K562 (cell line): ENCODE measurements at regions not wholly inside any gene's neighbourhood (a gene's known extent, or its start where the extent isn't known, plus 50 kb on each side); places are given as distances from the start of the nearest gene placed in this dataset.

Experiments used
- ATAC-seq: fragments of 200-7000 bp; cut with Tn5 transposase; 3 replicates; pipeline ENCODE4 v1.9.1; 2020; ENCODE audit warnings: moderate library complexity
- BruUV-seq: library from RNA; stranded (reverse); fragments of 400-500 nt; replicated peaks from 2 replicates; lab custom pipeline; 2021; lab: Mats Ljungman, UMichigan
- CTCF ChIA-PET: fragments of 300-600 bp; formaldehyde crosslinking; extraction: SDS; loops from one replicate; lab custom pipeline; 2021; ENCODE audit warnings: low intra/inter-chr PET ratio; lab: Yijun Ruan, JAX
- POLR2A ChIA-PET: fragments of 300-600, 350-650 bp; sonication (Branson Sonifier 250); formaldehyde crosslinking; extraction: SDS; loops from one replicate; lab custom pipeline; 2021; ENCODE audit warnings: antibody characterized with exemption, inconsistent platforms; lab: Yijun Ruan, JAX
- DNase-seq, 4 experiments: peaks; one replicate each; pipeline versions ENCODE4 v3.0.0 to v3.0.0-alpha.2; 2011 to 2018; ENCODE audit warnings: low spot score in 3 of 4, mixed read lengths in 3 of 4; ENCODE audit errors: extremely low read depth in 1 of 4
- FAIRE-seq: peaks from 2 replicates; lab custom pipeline; 2011; peaks lifted over from hg19 to GRCh38; lab: Jason Lieb, UNC
- H2AFZ ChIP-seq: 2 replicates; pipeline ENCODE4 v1.6.0; 2011; ENCODE audit warnings: low read depth, low read length, control low read depth, inconsistent platforms
- H3K27ac ChIP-seq: fragments of 200-600 bp; 3 replicates; pipeline ENCODE4 v1.8.0; 2011; ENCODE audit warnings: low read depth, mild to moderate bottlenecking, control low read depth, inconsistent platforms, low read length, moderate library complexity, mixed read lengths; ENCODE audit errors: extremely low read depth
- H3K27me3 ChIP-seq, 2 experiments: fragments of 300-600 bp in 1 of 2; 2 replicates in 1 of 2; 3 replicates in 1 of 2; pipeline versions ENCODE4 v1.6.0 to v1.8.0; 2011; ENCODE audit warnings: inconsistent platforms in 2 of 2, low read length in 2 of 2, mild to moderate bottlenecking in 1 of 2, mixed read lengths in 1 of 2, moderate library complexity in 1 of 2; ENCODE audit not compliant: control insufficient read depth in 2 of 2, insufficient read depth in 2 of 2
- H3K36me3 ChIP-seq: fragments of 300-600 bp; 3 replicates; pipeline ENCODE4 v1.8.0; 2011; ENCODE audit warnings: mild to moderate bottlenecking, low read length, inconsistent platforms; ENCODE audit not compliant: control insufficient read depth, insufficient read depth
- H3K4me1 ChIP-seq, 2 experiments: fragments of 200-600 bp in 1 of 2; replicated peaks in 1 of 2; 2 replicates in 1 of 2; 3 replicates in 1 of 2; pipeline versions ENCODE4 v1.5.1 to v1.8.0; 2011; ENCODE audit warnings: inconsistent platforms in 2 of 2, low read length in 2 of 2, mild to moderate bottlenecking in 1 of 2, mixed read lengths in 1 of 2, moderate library complexity in 1 of 2; ENCODE audit not compliant: control insufficient read depth in 2 of 2, insufficient read depth in 2 of 2
- H3K4me2 ChIP-seq: 2 replicates; pipeline ENCODE4 v1.6.1; 2011; ENCODE audit warnings: low read length, control low read depth, inconsistent platforms, mixed read lengths; ENCODE audit not compliant: insufficient read depth
- H3K4me3 ChIP-seq: fragments of 200-600 bp; sonication (generic), shearing (Covaris generic); 2 replicates; pipeline ENCODE4 v1.5.1; 2016; ENCODE audit warnings: control low read depth, inconsistent platforms
- H3K79me2 ChIP-seq: fragments of 200-600 bp; 3 replicates; pipeline ENCODE4 v1.8.0; 2011; ENCODE audit warnings: low read length, inconsistent platforms; ENCODE audit not compliant: control insufficient read depth, insufficient read depth
- H3K9ac ChIP-seq, 2 experiments: 2 replicates each; pipeline versions ENCODE4 v1.6.0 to v1.6.1; 2011; ENCODE audit warnings: low read depth in 2 of 2, low read length in 2 of 2, control low read depth in 1 of 2, inconsistent platforms in 1 of 2, mild to moderate bottlenecking in 1 of 2, mixed read lengths in 1 of 2; ENCODE audit not compliant: insufficient read depth in 1 of 2
- H3K9me1 ChIP-seq: one replicate; pipeline ENCODE4 v1.6.0; 2011; ENCODE audit warnings: inconsistent platforms, mild to moderate bottlenecking, low read length, moderate library complexity; ENCODE audit not compliant: control insufficient read depth, insufficient read depth
- H3K9me3 ChIP-seq: replicated peaks from 2 replicates; pipeline ENCODE4 v1.5.1; 2011; ENCODE audit warnings: low read depth, low read length, inconsistent platforms; ENCODE audit not compliant: control insufficient read depth, insufficient read depth
- H4K20me1 ChIP-seq: replicated peaks from 2 replicates; pipeline ENCODE4 v1.6.1; 2011; ENCODE audit warnings: low read length, inconsistent platforms, mixed read lengths; ENCODE audit not compliant: control insufficient read depth, insufficient read depth
- ARHGAP35 ChIP-seq: fragments of 450-650 bp; IDR thresholded peaks from 2 replicates; pipeline ENCODE4 v1.6.1; 2018; ENCODE audit not compliant: partially characterized antibody
- CBFB ChIP-seq: sonication (generic); formaldehyde crosslinking; IDR thresholded peaks from 2 replicates; pipeline ENCODE4 v1.4.0; 2020; ENCODE audit warnings: mild to moderate bottlenecking, missing genetic modification reagents
- ELF1 ChIP-seq: fragments of 200-800 bp; sonication (Bioruptor generic); IDR thresholded peaks from 2 replicates; pipeline ENCODE4 v1.6.1; 2016; ENCODE audit warnings: missing genetic modification characterization, missing compliant biosample characterization
- NFE2L1 ChIP-seq: fragments of 450-650 bp; IDR thresholded peaks from 2 replicates; pipeline ENCODE4 v1.6.1; 2016; ENCODE audit warnings: missing genetic modification characterization, low read depth, mild to moderate bottlenecking, missing compliant biosample characterization, moderate library complexity, borderline replicate concordance
- OTX1 ChIP-seq: fragments of 450-650 bp; formaldehyde crosslinking; IDR thresholded peaks from 2 replicates; pipeline ENCODE4 v1.4.0; 2022; ENCODE audit warnings: mild to moderate bottlenecking
- RBM17 ChIP-seq: fragments of 200-400 bp; formaldehyde crosslinking; IDR thresholded peaks from 2 replicates; pipeline ENCODE4 v1.6.1; 2017; ENCODE audit warnings: low read depth, mild to moderate bottlenecking, low read length, borderline replicate concordance
- YY1 ChIP-seq, 3 experiments: IDR thresholded peaks; 2 replicates each; pipeline ENCODE4 v1.6.1; 2011; ENCODE audit warnings: low read length in 2 of 3, mild to moderate bottlenecking in 2 of 3, moderate library complexity in 2 of 3, borderline replicate concordance in 1 of 3, control low read depth in 1 of 3, low read depth in 1 of 3; ENCODE audit not compliant: insufficient read depth in 3 of 3, insufficient replicate concordance in 2 of 3, control insufficient read depth in 1 of 3, insufficient read length in 1 of 3; ENCODE audit errors: extremely low read depth in 1 of 3
- ZKSCAN8 ChIP-seq: fragments of 200-800 bp; sonication (Bioruptor generic); IDR thresholded peaks from 2 replicates; pipeline ENCODE4 v1.6.1; 2016; ENCODE audit warnings: missing genetic modification characterization, missing compliant biosample characterization
- ZNF668 ChIP-seq: fragments of 250-450 bp; sonication (Bioruptor Pico); IDR thresholded peaks from 2 replicates; pipeline ENCODE4 v1.8.0; 2022; ENCODE audit warnings: mild to moderate bottlenecking, inconsistent platforms
- WGBS: fragments of 100-300 bp; shearing (Covaris generic); methylation state at CpG from one replicate; pipeline ENCODE4 v1.1.6; 2016; ENCODE audit warnings: low coverage, mixed read lengths; ENCODE audit not compliant: insufficient coverage; ENCODE audit errors: missing lambda C conversion rate; 5-methylcytosine and 5-hydroxymethylcytosine counted together
- in situ Hi-C: fragments of 300-500 bp; cut with MboI; formaldehyde crosslinking; loops from 4 replicates; pipeline ENCODE4 v1.15.0; 2018; ENCODE audit warnings: inconsistent platforms, mixed read lengths
- intact Hi-C: fragments of 100-400 bp; cut with micrococcal nuclease; formaldehyde crosslinking; loops from 2 replicates; pipeline ENCODE4 v1.14.2; 2022
- TF ChIP-seq, protein P1 (sequence below): fragments of 450-650 bp; IDR thresholded peaks from 2 replicates; pipeline ENCODE4 v1.7.1; 2018; ENCODE audit warnings: mild to moderate bottlenecking, low read depth; ENCODE audit not compliant: partially characterized antibody
- TF ChIP-seq, protein P2 (sequence below): fragments of 450-650 bp; conservative IDR thresholded peaks from 2 replicates; pipeline ENCODE4 v1.6.1; 2016; ENCODE audit warnings: missing genetic modification characterization, low read depth, mild to moderate bottlenecking, missing compliant biosample characterization, moderate library complexity
- TF ChIP-seq, protein P3 (sequence below), 2 experiments: fragments of 250-450 bp in 1 of 2; fragments of 450-650 bp in 1 of 2; sonication (Bioruptor Pico) in 1 of 2; IDR thresholded peaks; 2 replicates each; pipeline versions ENCODE4 v1.6.1 to v1.8.0; 2016 to 2021; ENCODE audit warnings: mild to moderate bottlenecking in 2 of 2, moderate library complexity in 2 of 2, missing compliant biosample characterization in 1 of 2, missing genetic modification characterization in 1 of 2

DNA sequence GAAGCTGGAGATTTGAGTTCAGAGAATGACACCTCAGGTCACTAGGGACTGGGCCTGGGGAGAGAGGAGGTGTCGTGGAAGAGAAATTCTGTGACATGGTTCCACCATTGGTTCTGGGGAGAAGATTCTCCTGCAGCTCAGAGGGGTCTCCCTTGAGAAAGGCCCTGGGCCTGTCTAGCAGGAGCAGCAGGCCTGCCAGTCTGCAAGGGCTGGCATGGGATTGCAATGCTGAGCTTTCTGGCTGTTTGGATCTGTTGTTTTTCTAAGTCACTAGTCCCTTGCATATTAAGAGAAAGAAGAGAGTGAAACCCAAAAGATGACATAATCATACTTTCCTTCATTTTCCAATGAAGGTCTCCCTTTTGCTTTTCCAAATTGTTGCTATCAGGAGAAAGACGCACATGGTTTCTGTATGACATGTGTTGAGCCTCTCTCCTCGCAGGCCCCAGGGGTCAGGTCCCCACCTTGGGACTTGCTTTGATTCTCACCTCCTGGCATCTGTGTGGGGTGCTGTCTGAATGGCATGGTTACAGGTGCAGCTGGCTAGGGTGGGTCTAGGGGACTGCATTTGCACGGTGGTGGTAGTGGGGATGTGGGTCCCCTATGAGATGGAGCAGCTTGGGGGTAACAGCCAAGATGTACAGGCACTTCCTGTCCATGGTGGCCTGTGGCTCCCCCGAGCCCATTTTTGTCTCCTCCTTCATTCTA is 117.8 kb downstream of the GLI2 start:
- intact Hi-C loops = no loop called here
- ChIA-PET CTCF (no interaction called here), POLR2A (no interaction called here)
- Histone ChIP-seq H3K4me2 (no peak overlapping the region), H3K4me3 (no peak overlapping the region), H3K4me1 (no peaks in the 10 kb centered on the region), H2AFZ (no peak overlapping the region), H3K9me3 (no peaks in the 10 kb centered on the region), H4K20me1 (0 out of 2 replicates have a peak, but pooled peaks cover 6% of the 10 kb centered on the region), H3K27me3 (peaks cover 19 to 45% of the 10 kb centered on the region in 2 experiments; a peak in 4 of 5 replicates), H3K36me3 (no peaks in the 10 kb centered on the region), H3K27ac (no peak overlapping the region), H3K9me1 (no peaks in the 10 kb centered on the region), H3K9ac (no peak overlapping the region), H3K79me2 (no peaks in the 10 kb centered on the region)
- in situ Hi-C loops = no loop called here
- DNase-seq (no peak), ATAC-seq (no peak), FAIRE-seq (no peak)
- TF ChIP-seq ZKSCAN8 (CRISPR knock-in tag) (no peak), CBFB (CRISPR knock-in tag) (no peak), YY1 (IDR thresholded peaks at IDR 0.05; ENCODE audit: borderline replicate concordance in 1 of 3, control insufficient read depth in 1 of 3, extremely low read depth in 1 of 3, insufficient read depth in 3 of 3, insufficient read length in 1 of 3, insufficient replicate concordance in 2 of 3, low read depth in 1 of 3, low read length in 2 of 3) (no peak), NFE2L1 (tag) (no peak), ARHGAP35 (no peak), RBM17 (no peak), OTX1 (CRISPR knock-in tag) (no peak), ELF1 (tag) (no peak), ZNF668 (CRISPR knock-in tag) (no peak)
- TF ChIP-seq, protein P1, sequence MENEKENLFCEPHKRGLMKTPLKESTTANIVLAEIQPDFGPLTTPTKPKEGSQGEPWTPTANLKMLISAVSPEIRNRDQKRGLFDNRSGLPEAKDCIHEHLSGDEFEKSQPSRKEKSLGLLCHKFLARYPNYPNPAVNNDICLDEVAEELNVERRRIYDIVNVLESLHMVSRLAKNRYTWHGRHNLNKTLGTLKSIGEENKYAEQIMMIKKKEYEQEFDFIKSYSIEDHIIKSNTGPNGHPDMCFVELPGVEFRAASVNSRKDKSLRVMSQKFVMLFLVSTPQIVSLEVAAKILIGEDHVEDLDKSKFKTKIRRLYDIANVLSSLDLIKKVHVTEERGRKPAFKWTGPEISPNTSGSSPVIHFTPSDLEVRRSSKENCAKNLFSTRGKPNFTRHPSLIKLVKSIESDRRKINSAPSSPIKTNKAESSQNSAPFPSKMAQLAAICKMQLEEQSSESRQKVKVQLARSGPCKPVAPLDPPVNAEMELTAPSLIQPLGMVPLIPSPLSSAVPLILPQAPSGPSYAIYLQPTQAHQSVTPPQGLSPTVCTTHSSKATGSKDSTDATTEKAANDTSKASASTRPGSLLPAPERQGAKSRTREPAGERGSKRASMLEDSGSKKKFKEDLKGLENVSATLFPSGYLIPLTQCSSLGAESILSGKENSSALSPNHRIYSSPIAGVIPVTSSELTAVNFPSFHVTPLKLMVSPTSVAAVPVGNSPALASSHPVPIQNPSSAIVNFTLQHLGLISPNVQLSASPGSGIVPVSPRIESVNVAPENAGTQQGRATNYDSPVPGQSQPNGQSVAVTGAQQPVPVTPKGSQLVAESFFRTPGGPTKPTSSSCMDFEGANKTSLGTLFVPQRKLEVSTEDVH = no peak
- TF ChIP-seq, protein P2, sequence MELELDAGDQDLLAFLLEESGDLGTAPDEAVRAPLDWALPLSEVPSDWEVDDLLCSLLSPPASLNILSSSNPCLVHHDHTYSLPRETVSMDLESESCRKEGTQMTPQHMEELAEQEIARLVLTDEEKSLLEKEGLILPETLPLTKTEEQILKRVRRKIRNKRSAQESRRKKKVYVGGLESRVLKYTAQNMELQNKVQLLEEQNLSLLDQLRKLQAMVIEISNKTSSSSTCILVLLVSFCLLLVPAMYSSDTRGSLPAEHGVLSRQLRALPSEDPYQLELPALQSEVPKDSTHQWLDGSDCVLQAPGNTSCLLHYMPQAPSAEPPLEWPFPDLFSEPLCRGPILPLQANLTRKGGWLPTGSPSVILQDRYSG = no peak
- TF ChIP-seq, protein P3, sequence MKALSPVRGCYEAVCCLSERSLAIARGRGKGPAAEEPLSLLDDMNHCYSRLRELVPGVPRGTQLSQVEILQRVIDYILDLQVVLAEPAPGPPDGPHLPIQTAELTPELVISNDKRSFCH (CRISPR knock-in tag; IDR thresholded peaks at IDR 0.05) = no peak
- TF ChIP-seq, protein P3 (tag; IDR thresholded peaks at IDR 0.05) = no peak
- BruUV-seq = no TSS peak
- 0% methylated on average over 5 of the region's 5 CpGs for WGBS
